Uterus (tissue), 2 donors: ENCODE measurements at regions not wholly inside any gene's neighbourhood (a gene's known extent, or its start where the extent isn't known, plus 50 kb on each side); places are given as distances from the start of the nearest gene placed in this dataset.

ENCODE experiments used
- POLR2A ChIP-seq, 2 donors: fragments of 450-650 bp; IDR thresholded peaks; one replicate each; pipeline ENCODE4 v1.6.1; 2016; ENCODE audit warnings: antibody characterized with exemption in 2 of 2, mild to moderate bottlenecking in 1 of 2, moderate library complexity in 1 of 2
- TF ChIP-seq, protein P1 (sequence below), 4 experiments: fragments of 200-600 bp in 2 of 4; fragments of 450-650 bp in 2 of 4; sonication (generic) in 2 of 4; IDR thresholded peaks; one replicate each; pipeline ENCODE4 v1.5.1; 2016 to 2019; ENCODE audit warnings: antibody characterized with exemption in 4 of 4, mild to moderate bottlenecking in 2 of 4, moderate library complexity in 1 of 4

DNA sequence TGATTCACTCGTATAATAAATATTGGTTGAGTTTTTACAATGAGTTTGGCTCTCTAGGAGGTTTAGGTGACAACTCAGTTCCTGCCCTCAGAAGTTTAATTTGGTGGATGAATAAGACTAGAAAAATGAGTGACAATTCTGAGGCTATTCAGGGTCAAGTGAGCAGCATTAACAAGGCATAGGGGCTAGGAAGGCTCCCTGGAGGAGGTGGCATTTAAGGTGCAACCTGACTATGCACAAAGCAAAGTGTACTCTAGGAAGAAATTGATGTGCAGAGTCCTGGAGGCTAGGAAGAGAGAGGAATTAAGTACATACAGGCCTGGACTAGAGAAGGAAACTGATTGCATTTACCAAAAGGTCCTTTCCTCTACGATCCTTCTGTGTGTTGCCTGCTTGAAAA, 440.3 kb downstream of the MED13L start:
- TF ChIP-seq, protein P1, sequence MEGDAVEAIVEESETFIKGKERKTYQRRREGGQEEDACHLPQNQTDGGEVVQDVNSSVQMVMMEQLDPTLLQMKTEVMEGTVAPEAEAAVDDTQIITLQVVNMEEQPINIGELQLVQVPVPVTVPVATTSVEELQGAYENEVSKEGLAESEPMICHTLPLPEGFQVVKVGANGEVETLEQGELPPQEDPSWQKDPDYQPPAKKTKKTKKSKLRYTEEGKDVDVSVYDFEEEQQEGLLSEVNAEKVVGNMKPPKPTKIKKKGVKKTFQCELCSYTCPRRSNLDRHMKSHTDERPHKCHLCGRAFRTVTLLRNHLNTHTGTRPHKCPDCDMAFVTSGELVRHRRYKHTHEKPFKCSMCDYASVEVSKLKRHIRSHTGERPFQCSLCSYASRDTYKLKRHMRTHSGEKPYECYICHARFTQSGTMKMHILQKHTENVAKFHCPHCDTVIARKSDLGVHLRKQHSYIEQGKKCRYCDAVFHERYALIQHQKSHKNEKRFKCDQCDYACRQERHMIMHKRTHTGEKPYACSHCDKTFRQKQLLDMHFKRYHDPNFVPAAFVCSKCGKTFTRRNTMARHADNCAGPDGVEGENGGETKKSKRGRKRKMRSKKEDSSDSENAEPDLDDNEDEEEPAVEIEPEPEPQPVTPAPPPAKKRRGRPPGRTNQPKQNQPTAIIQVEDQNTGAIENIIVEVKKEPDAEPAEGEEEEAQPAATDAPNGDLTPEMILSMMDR (IDR thresholded peaks at IDR 0.05): no peak
- no peak for TF ChIP-seq POLR2A (IDR thresholded peaks at IDR 0.05)
